GM21619 (cell line): ENCODE measurements at regions not wholly inside any gene's neighbourhood (a gene's known extent, or its start where the extent isn't known, plus 50 kb on each side); places are given as distances from the start of the nearest gene placed in this dataset.

Experiments
- ATAC-seq: cut with Tn5 transposase; IDR thresholded peaks from one replicate; pipeline ENCODE4 v1.9.1; 2021; ENCODE audit not compliant: unreplicated experiment

DNA sequence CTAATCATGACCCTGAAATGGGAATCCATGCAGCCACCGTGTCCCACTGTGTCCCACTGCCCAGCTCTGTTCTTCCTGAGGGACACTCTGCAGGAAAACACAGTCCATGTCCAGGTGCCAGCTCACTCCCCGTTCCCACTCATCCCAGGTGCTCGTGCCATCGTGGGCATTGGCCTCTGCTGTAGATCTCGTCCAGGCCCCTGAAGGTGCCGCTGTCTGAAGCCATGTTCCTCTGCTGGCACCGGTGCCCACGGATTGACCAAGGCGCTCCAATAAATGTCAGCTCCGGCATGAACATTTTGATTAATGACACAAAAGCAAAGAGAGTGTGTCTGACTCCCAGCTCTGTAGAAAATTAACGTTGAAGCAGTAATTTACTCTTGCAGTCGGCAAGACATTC is 280.1 kb upstream of the SALL3 start:
- ATAC-seq, result no peak

DNA sequence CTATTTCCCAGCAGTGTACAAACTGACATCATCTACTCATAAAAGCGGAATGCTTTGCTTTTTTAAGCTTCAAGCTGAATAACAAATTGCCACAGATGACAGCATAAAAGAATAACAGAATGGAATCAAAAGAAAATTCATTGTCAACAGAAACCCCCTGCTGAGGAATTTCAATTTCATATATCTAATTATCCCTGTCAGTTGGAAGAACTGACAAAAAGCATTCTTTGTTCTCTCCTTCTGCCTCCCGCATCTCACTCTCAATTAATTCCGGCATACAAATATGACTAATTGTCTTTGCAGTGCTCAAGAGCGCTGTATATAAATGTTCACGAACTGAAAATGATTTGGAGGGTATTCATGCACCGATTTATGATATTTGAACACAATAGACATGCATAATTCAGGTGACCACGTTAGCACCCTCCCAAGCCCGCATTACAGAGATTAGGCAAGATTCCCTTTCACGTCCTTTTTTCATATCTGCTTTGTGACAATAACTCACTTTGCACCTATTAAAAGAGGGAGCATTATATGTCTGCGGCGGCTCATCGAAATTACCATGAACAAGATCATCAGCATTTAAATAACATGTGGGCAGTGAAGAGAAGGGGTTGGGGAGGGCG is 277.7 kb upstream of the SALL3 start:
- ATAC-seq, result no peak

DNA sequence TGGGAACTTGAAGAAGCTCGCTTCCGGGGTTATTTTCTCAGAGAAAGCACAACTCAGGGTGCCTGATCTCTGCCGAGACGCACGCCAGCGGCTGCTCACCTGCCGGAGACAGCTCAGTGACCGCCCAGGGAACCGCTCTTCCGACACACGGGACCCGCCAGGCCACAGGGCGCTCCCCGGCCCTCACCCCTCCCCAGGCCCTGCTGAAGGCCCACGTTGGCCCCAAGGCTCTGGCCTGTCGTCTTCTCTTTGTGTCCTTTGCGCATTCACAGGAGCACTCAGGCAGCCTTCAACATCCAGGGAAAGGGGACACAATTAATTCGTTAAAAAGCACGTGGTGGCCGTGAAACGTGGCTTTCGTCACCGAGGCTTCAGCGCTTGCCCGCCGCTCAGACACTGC is 276.3 kb upstream of the SALL3 start:
- no peak for ATAC-seq

DNA sequence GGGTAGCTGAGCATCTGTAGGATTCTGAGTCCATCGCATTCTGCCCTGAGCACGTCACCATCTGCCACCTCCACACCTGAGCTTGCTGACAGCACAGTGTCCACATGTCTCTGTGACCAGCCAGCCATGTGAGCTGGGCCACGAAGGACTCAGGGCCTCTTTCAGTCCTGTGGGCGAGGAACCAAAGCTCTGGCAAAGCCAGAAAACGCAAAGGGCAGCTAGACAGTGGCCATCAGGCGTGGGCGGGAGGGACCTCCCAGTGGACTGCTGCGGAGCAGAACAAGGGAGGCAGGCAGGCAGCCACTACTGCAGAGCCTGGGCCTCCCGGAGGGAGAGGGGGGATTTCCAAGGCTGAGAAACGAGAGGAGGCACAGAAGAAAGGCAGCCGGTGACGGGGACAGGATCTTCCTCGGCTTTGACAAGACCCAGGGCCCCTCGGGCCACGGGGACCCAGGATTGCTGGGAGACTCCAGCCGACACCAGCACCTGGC is 274.6 kb upstream of the SALL3 start:
- ATAC-seq, result no peak

DNA sequence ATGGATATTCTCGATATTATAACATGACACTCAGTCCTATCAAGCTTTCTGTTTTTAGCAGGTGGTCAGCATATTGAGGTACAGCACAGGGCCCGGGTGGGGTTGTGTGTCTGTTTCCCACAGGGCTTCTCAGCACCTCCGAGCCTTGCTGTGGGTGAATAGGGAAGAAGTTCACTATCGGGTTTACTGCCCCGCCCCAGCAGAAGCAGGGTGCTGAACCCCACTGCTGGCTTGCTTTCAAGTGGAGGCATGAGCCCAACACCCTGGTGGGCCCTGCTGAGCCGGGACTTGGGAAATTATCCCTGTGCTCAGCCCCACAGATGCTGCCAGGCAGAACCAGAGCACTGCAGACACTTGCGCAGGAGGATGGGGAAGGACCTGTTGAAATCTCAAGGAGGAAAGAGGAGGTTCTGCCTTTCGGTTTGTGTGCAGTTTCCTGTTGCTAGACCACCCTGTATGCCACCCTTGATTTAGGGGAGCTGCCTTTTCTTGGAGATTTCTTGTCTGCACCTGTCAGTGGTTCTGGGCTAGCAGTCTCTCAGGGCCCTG is 270.3 kb upstream of the SALL3 start:
- no peak for ATAC-seq

DNA sequence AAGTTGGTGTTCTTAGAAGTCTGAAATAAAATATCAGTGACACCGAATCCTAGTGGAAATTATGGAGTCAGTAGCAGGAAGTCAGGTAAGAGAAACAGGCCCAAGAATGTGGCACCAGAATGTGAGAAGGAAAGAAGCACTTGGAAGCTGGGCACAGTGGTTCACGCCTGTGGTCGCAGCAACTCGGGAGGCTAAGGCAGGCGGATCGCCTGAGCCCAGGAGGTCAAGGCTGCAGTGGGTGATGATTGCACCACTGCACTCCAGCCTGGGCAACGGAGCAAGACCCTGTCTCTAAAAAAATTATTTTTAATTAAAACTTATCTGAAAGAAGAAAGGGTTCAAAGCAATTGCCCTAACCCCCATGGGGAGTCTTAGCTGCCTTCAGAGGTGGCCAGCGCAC is 268.3 kb upstream of the SALL3 start:
- ATAC-seq, result no peak

DNA sequence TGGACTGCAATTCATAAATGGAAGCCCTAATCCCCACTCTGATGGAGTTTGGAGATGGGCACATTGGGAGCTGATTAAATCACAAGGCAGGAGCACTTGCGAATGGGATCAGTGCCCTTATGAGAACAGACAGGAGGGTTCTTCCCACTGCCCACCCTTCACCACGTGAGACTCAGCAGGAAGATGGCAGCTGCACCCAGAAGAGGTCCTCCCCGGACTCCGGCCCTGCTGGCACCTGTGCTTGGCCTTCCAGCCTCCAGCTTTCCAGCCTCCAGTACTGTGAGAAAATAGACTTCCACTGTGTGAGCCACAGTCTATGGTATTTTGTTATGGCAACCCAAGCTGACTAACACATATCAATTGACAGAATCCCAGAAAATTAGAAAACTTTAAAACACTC is 267.6 kb upstream of the SALL3 start:
- ATAC-seq, result no peak

DNA sequence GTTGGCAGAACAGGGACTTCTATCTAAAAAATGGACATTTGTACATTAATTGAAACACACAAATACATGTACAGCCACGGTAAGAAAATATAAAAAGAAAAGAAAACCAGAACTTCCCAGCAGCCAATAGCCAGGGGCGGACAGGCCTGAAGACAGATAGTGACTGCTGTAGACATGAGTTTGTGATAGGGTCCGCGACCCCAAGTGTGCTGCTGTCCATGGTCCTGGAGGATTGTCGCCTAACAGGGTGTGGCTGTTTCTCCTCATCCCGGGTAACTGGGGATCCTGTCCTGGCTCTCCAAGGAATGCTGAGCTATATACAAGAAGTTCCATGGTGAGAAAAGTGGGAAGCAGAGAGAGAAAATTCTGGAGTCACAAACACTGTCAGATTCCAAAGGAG is 266.5 kb upstream of the SALL3 start:
- ATAC-seq, result no peak

DNA sequence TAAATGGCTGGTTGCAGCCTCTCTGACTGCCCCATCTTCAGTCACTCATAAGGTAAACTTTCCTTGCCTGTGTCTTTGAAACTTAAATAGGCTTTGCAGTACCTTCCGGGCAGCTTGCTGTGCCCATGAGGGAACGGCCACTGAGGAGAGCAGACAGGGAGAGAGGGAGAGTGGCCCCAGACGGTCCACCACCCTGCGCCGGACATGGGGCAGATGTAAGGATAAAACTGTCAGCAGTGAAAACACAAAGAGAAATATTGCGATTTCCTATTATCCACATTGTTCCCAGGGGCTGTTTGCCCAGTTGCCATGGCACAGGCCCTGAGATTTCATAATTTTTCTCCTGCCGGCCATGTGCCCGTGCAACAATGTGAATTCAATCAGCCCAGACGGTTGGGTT is 265.9 kb upstream of the SALL3 start:
- no peak for ATAC-seq

DNA sequence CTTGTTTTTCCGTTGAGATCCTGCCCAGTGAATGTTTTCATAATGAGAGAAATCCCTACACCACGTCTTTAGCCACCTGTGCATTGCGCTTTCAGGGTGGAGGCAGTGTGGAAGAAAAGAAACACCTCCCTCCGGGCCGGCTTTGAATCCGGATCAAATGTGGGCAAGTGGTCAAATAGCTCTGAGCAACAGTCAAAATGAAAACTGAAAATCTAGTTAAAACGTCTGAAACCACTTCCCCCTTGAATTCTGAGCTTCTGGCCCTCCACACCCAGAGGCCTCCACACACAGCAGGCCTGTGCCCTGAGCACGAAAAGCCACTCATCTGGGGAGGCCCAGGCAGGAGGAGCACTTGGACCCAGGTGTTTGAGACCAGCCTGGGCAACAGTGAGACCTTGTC is 263.6 kb upstream of the SALL3 start:
- ATAC-seq, result no peak

DNA sequence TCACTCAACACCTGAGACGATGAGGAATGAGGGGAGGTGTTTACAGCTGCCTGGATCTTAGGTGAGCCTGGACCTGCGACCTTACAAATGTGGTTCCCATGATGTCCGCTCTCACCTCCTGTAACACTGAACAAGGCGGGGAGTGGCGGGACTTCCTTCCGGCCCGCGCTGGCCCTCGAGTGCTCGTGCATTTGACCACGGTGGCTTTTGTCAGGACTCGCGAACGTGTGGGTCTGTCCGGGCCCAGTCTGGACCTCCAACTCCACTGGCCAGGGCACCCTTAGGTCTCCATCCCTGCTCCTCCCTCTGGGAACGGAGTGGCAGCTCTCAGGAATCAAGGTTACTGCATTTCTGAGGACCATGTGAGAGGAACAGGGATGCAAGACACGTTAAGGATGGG is 263.0 kb upstream of the SALL3 start:
- ATAC-seq, result no peak

DNA sequence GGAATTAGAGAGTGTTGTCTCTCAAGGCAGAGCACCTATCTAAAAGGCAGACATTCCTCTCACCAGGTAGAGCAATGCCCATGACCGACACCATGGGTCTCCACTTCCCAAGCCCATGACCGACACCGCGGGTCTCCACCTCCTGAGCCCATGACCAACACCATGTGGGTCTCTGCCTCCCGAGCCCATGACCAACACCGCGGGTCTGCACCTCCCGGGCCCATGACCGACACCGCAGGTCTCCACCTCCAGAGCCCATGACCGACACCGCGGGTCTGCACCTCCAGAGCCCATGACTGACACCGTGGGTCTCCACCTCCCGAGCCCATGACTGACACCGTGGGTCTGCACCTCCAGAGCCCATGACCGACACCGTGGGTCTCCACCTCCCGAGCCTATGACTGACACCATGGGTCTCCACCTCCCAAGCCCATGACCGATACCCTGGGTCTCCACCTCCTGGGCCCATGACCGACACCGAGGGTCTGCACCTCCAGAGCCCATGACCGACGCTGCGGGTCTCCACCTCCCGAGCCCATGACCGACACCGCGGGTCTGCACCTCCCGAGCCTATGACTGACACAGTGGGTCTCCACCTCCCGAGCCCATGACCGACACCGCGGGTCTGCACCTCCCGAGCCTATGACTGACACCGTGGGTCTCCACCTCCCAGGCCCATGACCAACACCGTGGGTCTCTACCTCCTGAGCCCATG is 262.4 kb upstream of the SALL3 start:
- no peak for ATAC-seq

DNA sequence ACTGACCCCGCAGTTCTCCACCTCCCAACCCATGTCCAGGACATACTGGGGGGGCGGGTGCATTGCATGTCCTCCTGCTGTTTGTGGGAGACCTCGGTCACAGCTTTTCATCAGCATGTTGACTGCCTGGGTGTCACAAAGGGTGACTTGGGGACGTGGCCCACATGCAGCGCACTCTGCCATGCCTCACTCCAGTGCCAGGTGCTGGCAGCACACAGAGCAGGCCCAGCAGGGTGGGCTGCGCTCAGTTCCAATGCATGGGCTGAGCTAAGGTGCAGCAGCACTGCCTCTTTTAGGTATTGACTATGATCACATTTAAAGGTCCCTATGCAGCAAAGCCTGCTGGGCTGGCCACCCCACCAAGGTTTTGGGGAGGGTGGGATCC is 261.9 kb upstream of the SALL3 start:
- no peak for ATAC-seq

DNA sequence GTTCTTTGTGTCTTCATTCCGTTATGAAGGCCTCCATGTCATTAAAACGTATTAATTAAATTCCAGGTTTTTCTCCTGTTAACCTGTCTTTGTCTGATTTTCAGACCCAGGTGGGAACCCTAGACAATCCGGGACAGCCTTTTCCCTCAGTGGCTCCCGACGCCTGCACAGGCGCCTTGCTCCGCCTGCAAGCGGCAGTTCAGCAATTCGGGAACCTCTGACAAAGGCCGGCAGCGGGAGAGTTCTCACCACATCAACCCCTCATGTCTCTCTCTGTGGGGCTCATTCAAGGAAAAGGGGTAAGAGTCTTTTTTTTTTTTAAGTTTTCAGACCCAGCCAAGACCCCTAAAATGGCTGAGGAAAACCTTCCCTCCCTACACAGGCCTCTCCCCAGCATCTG is 259.8 kb upstream of the SALL3 start:
- ATAC-seq, result no peak

DNA sequence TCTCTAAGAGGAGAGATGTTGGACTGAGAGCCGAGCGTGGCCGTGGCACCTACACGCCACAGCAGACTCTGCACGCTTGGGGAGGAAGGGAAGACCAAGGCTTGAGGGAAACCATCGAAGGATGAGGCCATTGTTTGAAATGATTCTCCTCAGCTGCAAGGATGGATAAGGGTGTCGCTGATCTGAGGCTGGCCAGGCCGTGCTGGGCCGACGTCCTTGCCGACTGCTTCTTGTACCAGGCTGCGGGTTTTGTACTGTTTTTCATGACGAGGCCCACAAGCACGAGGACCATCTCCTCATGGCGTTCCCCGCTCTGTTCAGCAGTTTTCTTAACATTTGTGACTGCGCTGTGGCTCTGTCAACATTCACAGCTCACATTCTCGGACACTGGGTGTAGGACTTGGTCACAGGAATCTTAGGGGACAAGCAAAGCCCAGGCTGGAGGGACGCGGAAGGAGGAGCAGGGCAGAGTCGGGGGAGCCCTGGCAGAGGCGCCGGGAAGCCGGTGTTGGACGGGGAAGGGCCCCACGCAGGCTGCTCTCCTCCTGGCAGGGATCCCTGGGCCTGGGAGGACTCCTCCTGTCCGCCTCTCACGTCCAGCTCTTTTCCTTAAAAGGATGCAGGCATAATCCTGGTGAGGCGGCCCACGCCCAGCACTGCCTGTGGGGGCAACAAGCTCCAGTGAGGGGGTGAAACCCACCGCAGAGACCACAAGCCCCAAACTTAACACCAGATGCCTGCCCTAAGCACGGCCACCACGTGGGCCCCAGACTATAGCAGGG is 259.0 kb upstream of the SALL3 start:
- ATAC-seq, result no peak

DNA sequence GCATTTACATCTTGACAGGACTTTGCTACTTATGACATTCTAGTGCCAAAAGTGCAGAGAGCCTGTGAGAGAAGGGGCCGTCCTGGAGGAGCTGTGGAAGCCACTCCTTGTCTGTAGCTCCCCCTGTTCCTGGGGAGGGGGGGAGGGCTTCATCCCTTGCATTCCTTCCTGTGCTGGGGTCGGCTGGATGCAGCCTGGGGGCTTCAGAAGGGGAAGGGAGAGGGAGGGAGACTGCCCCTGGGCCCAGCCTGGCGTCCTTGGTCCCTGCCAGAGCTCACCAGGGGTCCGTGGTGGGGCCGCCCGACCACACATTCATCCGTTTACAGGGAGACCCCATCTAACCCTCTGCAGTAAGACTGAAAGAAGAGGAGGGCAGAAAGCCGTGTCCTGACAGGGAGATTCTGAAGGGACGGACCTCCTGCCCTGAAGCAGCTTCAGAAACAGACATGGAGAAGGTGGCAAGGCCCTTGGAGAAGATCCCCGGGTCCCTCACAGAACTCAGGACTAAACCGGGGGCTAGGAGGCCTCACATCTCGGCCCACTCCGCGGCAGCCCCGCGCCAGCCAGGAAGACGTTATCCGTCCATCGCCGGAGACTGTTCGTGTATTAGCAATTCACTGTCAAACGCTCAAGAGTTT is 258.3 kb upstream of the SALL3 start:
- no peak for ATAC-seq

DNA sequence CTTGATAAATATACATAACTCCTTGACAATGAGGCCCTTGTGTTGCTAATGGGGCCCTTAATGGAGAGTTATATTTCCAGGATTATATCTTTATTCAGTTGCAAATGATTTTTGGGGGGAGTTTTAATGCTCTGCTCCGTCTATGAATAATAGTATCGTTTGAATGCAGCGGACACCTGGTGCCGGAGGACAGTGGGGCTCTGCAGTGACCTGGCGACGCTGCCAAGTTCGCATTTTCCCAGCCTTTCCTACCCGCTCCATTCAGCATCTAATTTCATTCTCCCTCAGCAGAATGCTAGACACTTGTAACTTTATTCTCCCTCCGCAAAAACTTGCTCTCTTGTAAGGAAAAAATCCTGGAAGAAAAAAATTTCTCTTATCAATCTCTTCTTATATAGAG is 257.6 kb upstream of the SALL3 start:
- ATAC-seq, result no peak

DNA sequence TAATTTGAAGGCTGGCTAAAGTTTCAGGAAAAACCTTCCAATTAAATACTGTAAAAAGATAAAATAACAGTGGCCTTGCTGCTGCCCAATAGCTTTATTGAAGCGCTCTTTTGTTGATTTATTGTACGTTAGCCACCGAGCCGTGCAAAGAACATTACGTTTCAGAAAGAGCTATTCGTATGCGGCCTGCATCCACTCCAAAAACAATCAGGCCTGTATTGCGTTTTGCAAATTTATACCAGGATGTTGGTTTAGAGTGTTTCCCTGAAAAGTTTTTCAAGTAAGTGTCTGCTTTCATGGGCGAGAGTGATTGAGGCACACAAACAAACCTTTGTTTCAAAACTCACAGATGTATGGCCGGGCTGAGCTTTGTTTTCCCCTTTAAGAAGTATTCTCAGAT is 257.2 kb upstream of the SALL3 start:
- ATAC-seq, result no peak

DNA sequence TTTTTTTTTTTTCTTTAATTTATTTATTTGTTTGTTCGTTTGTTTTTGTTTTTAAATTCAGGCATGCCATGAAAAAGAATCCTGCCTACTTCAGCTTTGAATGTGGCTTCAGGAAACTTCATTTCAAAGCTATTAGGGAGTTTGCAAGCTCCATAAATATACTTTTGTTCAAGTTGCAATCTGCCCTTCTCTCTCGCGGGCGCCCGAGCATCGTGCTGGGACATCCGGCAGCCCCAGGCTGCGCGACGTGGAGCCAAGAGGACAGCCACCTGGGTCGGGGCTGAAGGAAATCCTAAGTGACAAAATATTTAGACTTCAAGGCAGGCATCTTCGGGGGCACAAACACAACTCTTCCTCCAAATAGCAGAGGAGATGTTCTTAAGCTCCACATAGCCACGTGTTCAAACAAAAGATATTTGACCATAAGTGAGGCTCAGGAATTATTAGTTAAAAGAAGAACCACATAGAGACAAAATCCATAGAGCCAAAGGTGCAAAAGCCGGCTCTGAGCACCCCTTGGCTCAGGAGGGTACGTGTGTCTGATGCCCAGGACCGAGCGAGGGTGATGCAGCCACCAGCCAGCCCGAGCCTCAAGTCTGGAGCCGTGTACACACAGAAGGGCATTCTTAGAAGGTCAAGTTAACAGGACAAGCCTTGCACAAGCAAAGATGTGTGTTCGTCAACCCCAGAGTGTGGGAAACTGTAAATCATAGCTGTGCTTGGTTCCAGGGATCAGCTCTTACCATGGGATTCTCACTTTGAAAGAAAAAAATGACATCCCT is 256.5 kb upstream of the SALL3 start:
- no peak for ATAC-seq

DNA sequence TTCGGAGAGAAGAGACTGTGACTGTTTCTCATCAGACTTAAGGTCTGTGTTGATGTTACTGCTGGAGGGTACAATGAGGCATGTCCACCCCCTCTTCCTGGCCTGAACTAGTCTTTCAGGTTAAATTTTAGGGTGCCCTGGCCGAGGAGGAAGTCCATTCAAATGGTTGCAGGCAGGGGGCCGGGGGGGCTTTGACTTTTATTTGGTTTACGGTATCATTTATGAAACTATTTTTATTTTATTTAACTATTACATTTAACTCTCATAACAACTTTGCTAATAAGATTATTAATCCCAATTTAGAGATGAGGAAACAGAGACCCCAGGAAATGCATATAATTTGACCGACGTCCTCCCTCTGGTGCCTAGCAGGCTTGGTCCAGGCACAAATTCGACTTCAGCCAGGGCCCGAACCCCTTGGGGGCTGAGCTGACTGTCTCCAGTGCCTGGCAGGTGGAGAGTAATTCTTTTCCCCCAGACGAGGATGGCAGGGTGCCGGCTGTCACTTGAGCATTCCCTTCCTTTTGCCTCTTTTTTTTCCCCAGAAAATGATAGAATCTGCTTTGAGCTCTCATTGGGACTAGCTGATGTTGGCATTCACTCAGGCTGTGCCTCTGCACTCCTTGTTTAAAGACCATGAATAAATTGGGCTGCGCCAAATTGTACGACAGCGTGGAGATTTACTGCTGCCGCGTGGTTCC is 255.3 kb upstream of the SALL3 start:
- no peak for ATAC-seq
